Cardiac muscle cell (in vitro differentiated cells and primary cell): ENCODE measurements at regions not wholly inside any gene's neighbourhood (a gene's known extent, or its start where the extent isn't known, plus 50 kb on each side); places are given as distances from the start of the nearest gene placed in this dataset.
A peak's percentile ranks its signal among the peaks of the same experiment; 100 is the strongest.

Source experiments
- DNase-seq, 2 donors: peaks; one replicate each; pipeline versions ENCODE4 v3.0.0 to v3.0.0-alpha.2; 2010 to 2017; ENCODE audit warnings: low read depth in 1 of 2, low spot score in 1 of 2
- H3K27ac ChIP-seq: fragments of 200-600 bp; sonication (generic); 2 replicates; pipeline ENCODE4 v1.5.1; 2016
- H3K27me3 ChIP-seq: fragments of 200-600 bp; sonication (generic); 2 replicates; pipeline ENCODE4 v1.6.0; 2016; ENCODE audit warnings: control low read depth
- H3K36me3 ChIP-seq: fragments of 200-600 bp; sonication (generic); 2 replicates; pipeline ENCODE4 v1.5.1; 2016; ENCODE audit warnings: control low read depth
- H3K4me1 ChIP-seq: fragments of 200-600 bp; sonication (generic); 2 replicates; pipeline ENCODE4 v1.8.1; 2017; ENCODE audit warnings: low read depth, mild to moderate bottlenecking, mixed run types
- H3K4me3 ChIP-seq: fragments of 200-600 bp; sonication (generic); 2 replicates; pipeline ENCODE4 v1.5.1; 2016; ENCODE audit warnings: mild to moderate bottlenecking
- H3K9me3 ChIP-seq: fragments of 200-600 bp; sonication (generic); 2 replicates; pipeline ENCODE4 v1.5.1; 2017; ENCODE audit warnings: low read depth, mild to moderate bottlenecking, control low read depth
- CTCF ChIP-seq: IDR thresholded peaks from 2 replicates; pipeline ENCODE4 v1.5.1; 2012; ENCODE audit warnings: low read depth, mild to moderate bottlenecking, low read length

GRCh38 chr2:15808204-15808910, 132.0 kb upstream of the MYCN start:
- no peak for TF ChIP-seq CTCF
- Histone ChIP-seq H3K36me3 (no peaks in the 10 kb centered on the region), H3K9me3 (no peaks in the 10 kb centered on the region), H3K27ac (peak overlapping the region; percentile 68), H3K4me3 (no peak overlapping the region), H3K27me3 (no peaks in the 10 kb centered on the region), H3K4me1 (peaks cover 29% of the 10 kb centered on the region)
- DNase-seq, result no peak

GRCh38 chr2:15808944-15809343, 131.4 kb upstream of the MYCN start:
- H3K36me3 ChIP-seq, result no peaks in the 10 kb centered on the region
- no peak overlapping the region for H3K4me3 ChIP-seq
- H3K27ac ChIP-seq, result peak overlapping the region; percentile 68
- peak in 1 of 2 donors; percentile 79 for DNase-seq
- peaks cover 30% of the 10 kb centered on the region for H3K4me1 ChIP-seq
- no peaks in the 10 kb centered on the region for H3K9me3 ChIP-seq
- TF ChIP-seq CTCF, result no peak
- no peaks in the 10 kb centered on the region for H3K27me3 ChIP-seq

GRCh38 chr2:15809404-15809803, 130.9 kb upstream of the MYCN start:
- peak overlapping the region; percentile 68 for H3K27ac ChIP-seq
- peaks cover 35% of the 10 kb centered on the region for H3K4me1 ChIP-seq
- H3K9me3 ChIP-seq, result no peaks in the 10 kb centered on the region
- no peak for DNase-seq
- no peaks in the 10 kb centered on the region for H3K27me3 ChIP-seq
- no peak for TF ChIP-seq CTCF
- no peak overlapping the region for H3K4me3 ChIP-seq
- no peaks in the 10 kb centered on the region for H3K36me3 ChIP-seq

GRCh38 chr2:15810477-15811150, 129.7 kb upstream of the MYCN start:
- Histone ChIP-seq H3K27ac (peak overlapping the region; percentile 67), H3K27me3 (no peaks in the 10 kb centered on the region), H3K4me3 (no peak overlapping the region), H3K9me3 (no peaks in the 10 kb centered on the region), H3K4me1 (peaks cover 46% of the 10 kb centered on the region), H3K36me3 (no peaks in the 10 kb centered on the region)
- no peak for TF ChIP-seq CTCF
- no peak for DNase-seq

GRCh38 chr2:15811367-15811766, 129.0 kb upstream of the MYCN start:
- peak overlapping the region; percentile 67 for H3K27ac ChIP-seq
- no peaks in the 10 kb centered on the region for H3K27me3 ChIP-seq
- H3K36me3 ChIP-seq, result no peaks in the 10 kb centered on the region
- peak; percentile 21 to 46 for DNase-seq
- no peak overlapping the region for H3K4me3 ChIP-seq
- peaks cover 46% of the 10 kb centered on the region for H3K4me1 ChIP-seq
- TF ChIP-seq CTCF, result no peak
- no peaks in the 10 kb centered on the region for H3K9me3 ChIP-seq
